Activated CD4-positive, alpha-beta T cell treated with anti-CD3 and anti-CD28 coated beads, Interleukin-10, Interleukin-2, amounts not matched to agents 100 ng/mL and 50 ng/mL, durations not matched to agents 16 hours and 8 hours (primary cell): ENCODE measurements at regions not wholly inside any gene's neighbourhood (a gene's known extent, or its start where the extent isn't known, plus 50 kb on each side); places are given as distances from the start of the nearest gene placed in this dataset.
"Not testable (repeated sequence)": the region's sequence is repeated elsewhere in the genome, so short reads cannot be mapped to it uniquely, and the experiment has no call there.

ENCODE experiments used
- DNase-seq: peaks from one replicate; pipeline ENCODE4 v3.0.0-alpha.2; 2020

- DNase-seq, result no peak
Observed at GRCh38 chr9:110066929-110067716, 140.8 kb downstream of the C9orf152 start.

DNA sequence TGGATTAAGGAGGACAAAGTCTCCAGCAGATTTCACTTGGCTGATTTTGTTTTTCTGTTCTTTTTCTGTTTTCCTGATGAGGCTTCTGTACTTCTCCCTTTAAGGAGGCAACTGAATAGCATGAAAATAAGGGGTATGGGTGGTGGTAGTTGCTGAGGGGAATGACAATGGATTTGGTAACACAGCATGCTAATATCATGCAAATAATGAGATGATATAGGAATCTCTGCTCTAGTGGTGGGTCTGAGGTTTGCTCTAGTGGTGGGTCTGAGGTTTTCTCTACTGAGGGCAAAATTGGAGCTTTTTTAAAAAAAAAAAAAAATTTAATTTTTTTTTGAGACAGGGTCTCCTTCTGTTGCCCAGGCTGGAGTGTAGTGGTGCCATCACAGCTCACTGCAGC lies 139.7 kb downstream of the C9orf152 start:
- DNase-seq, result no peak

DNA sequence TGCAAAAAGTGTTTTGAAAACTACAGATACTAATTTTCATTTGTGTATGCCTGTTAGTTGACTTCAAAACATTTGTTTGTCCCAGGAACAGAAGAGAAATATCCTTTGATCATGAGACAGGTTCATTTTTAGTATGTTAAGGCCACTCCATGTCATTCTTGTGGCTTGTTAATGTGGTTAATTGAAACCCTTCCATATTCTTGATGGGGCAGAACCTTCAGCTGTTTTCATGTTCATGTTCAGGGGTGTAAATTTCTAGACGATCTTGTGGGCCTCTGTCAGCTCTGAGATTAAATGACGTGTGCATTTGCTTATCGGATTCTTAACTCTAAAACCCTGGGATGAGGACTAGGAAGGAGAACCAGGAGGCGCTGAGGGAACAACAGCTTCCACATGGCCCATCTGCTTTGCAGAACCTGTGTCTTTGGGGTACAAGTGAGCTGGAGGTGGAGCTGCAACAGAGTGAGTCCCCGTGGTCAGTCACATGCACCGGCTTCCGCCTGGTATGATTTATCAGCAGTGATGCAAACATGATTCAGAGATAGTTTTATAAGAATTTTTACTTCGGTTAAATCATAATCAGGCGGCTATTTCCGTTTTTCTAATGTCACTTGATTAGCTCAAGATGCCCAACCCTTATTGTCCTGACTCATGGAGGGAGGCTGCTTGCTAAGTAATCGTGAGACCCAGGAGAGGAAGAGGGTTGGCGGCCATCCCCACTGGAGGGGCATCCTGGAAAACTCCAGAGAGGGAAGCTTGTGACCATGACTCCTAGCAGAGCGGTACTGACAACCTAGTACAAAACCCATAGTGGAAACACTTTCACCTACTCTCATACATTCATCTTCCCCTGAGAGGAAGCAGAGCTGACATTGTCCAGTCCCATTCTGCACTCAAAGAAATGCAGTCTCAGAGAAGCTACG lies 138.4 kb downstream of the C9orf152 start:
- DNase-seq, result no peak

DNA sequence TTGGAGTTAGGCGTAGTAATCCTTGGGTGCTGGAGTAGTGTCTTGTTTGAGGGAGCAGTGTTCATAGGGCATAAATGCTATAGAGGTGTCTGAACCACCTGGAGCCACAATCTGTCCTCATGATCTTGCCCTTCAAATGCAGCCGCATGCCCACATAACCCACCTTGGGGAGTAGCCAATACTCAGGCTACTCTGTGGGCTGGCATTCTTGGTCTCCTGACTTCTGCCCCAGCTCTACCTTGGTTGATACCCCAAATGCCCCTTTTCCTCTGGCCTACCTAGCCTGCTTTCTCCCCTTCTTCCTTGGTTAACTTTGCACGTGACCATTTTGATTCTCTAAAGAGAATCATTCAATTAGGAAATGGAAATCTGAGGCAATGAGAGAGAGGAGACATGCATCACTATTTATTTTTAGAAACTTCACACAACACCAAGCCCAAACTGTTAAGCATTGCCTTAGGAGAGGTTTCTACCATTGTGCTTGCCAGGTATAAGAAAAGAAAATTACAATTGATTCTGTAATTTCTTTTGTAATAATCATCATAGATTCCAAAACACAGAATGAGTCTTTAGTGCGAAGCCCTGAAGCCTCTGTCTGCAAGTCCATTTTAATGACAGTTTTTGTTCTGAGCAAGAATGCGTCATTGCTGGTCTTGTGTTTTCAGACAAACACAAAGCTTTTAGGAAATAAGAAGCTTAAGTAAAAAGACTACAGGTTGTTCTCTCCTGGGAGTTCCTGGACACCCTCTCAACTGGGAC lies 135.2 kb downstream of the C9orf152 start:
- DNase-seq, result no peak

- DNase-seq, result no peak
Observed at GRCh38 chr9:110073356-110073905, 134.5 kb downstream of the C9orf152 start.

GRCh38 chr9:110076894-110077725 lies 130.8 kb downstream of the C9orf152 start:
- DNase-seq, result peak; percentile 32

GRCh38 chr9:110077925-110078324 lies 130.0 kb downstream of the C9orf152 start:
- no peak for DNase-seq

DNA sequence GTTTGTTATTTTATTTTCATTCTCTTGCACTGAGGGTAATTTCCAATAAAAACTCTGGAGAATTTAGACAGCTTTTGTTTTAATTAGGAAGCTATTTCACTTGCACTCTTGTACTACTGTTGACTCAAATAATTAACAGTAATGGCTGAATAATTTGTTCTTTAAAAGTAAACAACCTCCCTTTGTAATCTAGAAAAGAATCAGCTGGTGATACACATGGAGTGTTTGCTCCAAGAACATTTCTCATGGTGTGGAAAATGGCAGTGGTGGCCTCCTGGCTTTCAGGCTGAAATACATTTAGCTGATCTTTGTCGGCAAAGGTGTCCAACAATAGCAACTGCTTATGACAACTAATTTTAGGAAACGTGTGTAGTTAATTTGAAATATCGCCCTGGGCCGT lies 129.4 kb downstream of the C9orf152 start:
- DNase-seq, result no peak

DNA sequence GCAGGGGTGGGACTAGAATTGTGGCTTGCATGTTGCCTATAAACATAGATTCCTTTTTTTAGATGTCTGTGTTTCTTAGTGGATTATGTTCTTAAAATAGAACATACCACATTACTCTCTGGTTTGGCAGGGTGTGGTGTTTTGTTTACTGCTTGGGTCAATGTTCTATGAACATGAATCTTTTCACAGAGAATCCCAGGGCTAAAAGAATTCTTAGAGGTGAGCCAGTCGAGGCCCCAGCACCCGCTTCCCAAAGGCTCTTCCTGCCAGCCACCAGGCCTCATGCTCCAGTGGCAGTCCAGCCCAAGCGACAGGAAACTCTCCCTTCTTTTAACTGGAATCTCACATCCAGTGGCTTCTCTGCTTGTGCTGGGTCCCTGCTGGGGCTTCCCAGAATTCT lies 126.6 kb downstream of the C9orf152 start:
- DNase-seq, result no peak

- DNase-seq, result no peak
Observed at GRCh38 chr9:110083866-110084265, 124.1 kb downstream of the C9orf152 start.

GRCh38 chr9:110086537-110086936 lies 121.4 kb downstream of the C9orf152 start:
- no peak for DNase-seq

DNA sequence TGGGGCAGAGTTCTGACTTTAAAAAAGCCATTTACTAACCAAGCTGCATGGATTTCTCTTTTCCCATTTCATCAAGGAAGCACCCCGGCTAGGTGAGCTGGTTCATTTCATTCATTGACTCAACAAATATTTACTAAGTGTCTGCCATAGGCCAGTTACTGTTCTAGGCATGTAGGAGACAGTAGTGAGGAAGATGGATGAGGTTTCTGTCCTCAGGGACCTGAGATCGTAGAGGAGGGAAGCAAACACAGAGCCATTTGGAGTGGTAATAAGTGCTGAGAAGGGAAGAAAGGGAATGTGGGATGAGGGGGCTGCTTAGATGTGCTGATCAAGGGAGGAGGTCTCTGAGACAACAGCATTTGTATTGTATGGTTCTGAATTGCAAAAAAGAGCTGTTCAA lies 120.4 kb downstream of the C9orf152 start:
- no peak for DNase-seq

DNA sequence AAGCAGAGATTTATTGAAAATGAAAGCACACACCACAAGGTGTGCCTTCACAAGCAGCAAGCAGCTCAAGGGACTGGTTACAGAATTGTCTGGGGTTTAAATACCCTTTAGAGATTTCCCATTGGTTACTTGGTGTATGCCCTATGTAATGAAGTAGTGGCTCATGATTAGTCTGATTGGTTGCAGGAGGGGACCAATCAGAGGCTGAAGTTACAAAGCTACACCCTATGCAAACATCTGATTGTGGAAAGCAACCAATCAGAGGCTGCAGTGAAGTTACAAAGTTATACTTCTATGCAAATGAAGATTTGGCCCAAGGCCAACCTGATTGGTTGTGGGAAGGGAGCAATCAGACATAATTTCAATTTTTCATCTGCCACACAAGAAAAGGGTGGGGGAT lies 119.9 kb downstream of the C9orf152 start:
- DNase-seq, result peak; percentile 13

- DNase-seq, result no peak
Observed at GRCh38 chr9:110089681-110090370, 118.1 kb downstream of the C9orf152 start.

DNA sequence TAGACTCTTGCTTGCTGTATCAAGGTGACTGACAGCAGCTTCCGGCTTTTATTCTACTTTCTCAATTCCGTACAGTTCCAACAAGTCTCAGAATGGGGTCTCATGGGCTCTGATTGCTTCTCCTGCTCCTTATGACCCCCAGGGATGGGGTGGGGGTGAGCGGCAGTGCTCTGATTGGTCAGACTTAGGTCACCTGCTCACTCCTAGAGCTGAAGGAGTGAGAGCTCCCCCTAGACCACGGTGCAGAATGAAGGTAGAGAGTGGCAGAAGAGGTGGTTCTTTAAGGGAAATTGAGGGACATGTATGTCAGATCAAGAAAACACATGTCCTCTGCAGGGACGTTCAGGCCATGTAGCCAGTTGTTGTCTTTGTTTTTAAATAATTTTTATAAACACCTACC lies 115.2 kb downstream of the C9orf152 start:
- DNase-seq, result no peak

DNA sequence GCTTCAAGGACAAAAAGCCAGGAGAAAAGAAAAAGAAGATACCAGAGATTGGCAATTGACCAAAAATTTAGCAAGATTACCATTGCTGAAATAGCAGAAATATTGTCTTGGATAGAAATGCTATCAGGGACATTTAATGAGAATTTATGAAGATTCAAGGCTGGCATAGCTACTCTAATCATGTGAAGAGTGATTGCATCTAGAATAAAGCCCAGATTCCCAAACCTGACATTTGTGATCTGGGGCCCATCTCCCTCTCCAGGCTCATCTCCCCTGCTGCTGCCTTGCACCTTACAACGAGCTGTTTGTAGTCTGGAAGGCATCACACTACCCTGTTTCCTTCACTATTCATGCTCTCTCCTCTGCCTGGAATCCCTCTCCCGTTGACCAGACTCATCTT lies 114.5 kb downstream of the C9orf152 start:
- no peak for DNase-seq

DNA sequence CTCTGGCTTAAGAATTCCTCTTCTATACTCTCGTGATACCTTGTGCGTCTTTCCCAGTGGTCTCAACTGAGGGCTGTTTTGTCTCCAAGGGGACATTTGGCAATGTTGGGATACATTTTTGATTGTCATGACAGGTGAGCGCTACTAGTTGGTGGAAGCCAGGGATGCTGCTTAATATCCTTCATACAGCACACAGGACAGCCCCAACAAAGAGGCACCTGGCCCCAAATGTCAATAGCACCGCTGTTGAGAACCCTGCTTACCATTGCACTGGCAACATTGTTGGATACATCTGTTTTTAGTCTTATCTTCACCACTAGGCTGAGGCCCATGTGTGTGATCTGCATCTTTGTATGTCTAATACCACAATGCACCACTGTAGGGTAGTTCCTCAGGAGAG lies 114.1 kb downstream of the C9orf152 start:
- DNase-seq, result no peak

GRCh38 chr9:110095161-110095595 lies 112.8 kb downstream of the C9orf152 start:
- DNase-seq, result no peak

- no peak for DNase-seq
Observed at GRCh38 chr9:110095776-110096175, 112.2 kb downstream of the C9orf152 start.

- not testable (repeated sequence) for DNase-seq
Observed at GRCh38 chr9:110096674-110097073, 111.3 kb downstream of the C9orf152 start.
